ENCODE measurements at regions not wholly inside any gene's neighbourhood (a gene's known extent, or its start where the extent isn't known, plus 50 kb on each side); places are given as distances from the start of the nearest gene placed in this dataset.

GRCh38 chr6:168737014-168737413 is 296.0 kb downstream of the SMOC2 start:
- H3K27ac ChIP-seq (ENCODE audit: low read length in 2 of 2) = no peak overlapping the region
- no peak overlapping the region for H3K4me2 ChIP-seq (replicated peaks; ENCODE audit: low read depth, low read length, poor library complexity, severe bottlenecking)
- no peaks in the 10 kb centered on the region for H3K4me1 ChIP-seq (ENCODE audit: control insufficient read depth in 2 of 2, insufficient read depth in 2 of 2, low read length in 2 of 2)
- intact Hi-C loops (cut with micrococcal nuclease) = no loop called here
- CTCF ChIA-PET = no interaction called here
- H3K9me3 Mint-ChIP-seq (ENCODE audit: insufficient read depth) = peaks cover 3% of the 10 kb centered on the region
- H3K27me3 Mint-ChIP-seq = no peaks in the 10 kb centered on the region
- DNase-seq = no peak
- H3K4me1 Mint-ChIP-seq = no peaks in the 10 kb centered on the region
- peaks cover 0 to 14% (median 6%) of the 10 kb centered on the region in 3 donors for H3K9me3 ChIP-seq (ENCODE audit: control extremely low read depth in 1 of 3, control insufficient read depth in 2 of 3, insufficient read depth in 1 of 3, low read length in 2 of 3)
- no peaks in the 10 kb centered on the region for H4K20me1 ChIP-seq (ENCODE audit: control insufficient read depth, insufficient read depth, low read length, poor library complexity, severe bottlenecking)
- H2AFZ ChIP-seq (ENCODE audit: insufficient read depth, low read depth, low read length, poor library complexity, severe bottlenecking) = no peak overlapping the region
- H3K9ac ChIP-seq (ENCODE audit: low read length) = no peak overlapping the region
- H3K4me3 Mint-ChIP-seq = no peak overlapping the region
- POLR2A ChIA-PET = no interaction called here
- H3K4me3 ChIP-seq (ENCODE audit: control extremely low read depth in 1 of 5, extremely low read depth in 1 of 5, insufficient read depth in 1 of 5, low read depth in 2 of 5, low read length in 4 of 5) = no peak overlapping the region
- no peak overlapping the region for H3K27ac Mint-ChIP-seq
- 75% methylated on average over 1 of the region's 3 CpGs for WGBS (ENCODE audit: insufficient coverage)
- no peaks in the 10 kb centered on the region for H3K36me3 ChIP-seq (replicated peaks in 1 of 2; ENCODE audit: control extremely low read depth in 1 of 2, control insufficient read depth in 1 of 2, extremely low read depth in 1 of 2, insufficient read depth in 2 of 2, low read length in 1 of 2)
- H3K79me2 ChIP-seq (ENCODE audit: control insufficient read depth, insufficient read depth, low read length) = no peaks in the 10 kb centered on the region
- TF ChIP-seq EZH2 (IDR thresholded peaks at IDR 0.05; ENCODE audit: borderline replicate concordance, insufficient read depth, low read depth, low read length, poor library complexity, severe bottlenecking) = no peak
- TF ChIP-seq CTCF (IDR thresholded peaks at IDR 0.05) = no peak
- ATAC-seq (ENCODE audit: low read depth) = no peak
- no peaks in the 10 kb centered on the region for H3K27me3 ChIP-seq (replicated peaks in 1 of 4; ENCODE audit: control extremely low read depth in 1 of 4, control insufficient read depth in 3 of 4, insufficient read depth in 4 of 4, low read length in 3 of 4)

GRCh38 chr6:168736039-168736438 is 295.1 kb downstream of the SMOC2 start:
- no peak overlapping the region for H2AFZ ChIP-seq (ENCODE audit: insufficient read depth, low read depth, low read length, poor library complexity, severe bottlenecking)
- intact Hi-C loops (cut with micrococcal nuclease) = no loop called here
- no peak overlapping the region for H3K4me2 ChIP-seq (replicated peaks; ENCODE audit: low read depth, low read length, poor library complexity, severe bottlenecking)
- no peak overlapping the region for H3K27ac Mint-ChIP-seq
- H4K20me1 ChIP-seq (ENCODE audit: control insufficient read depth, insufficient read depth, low read length, poor library complexity, severe bottlenecking) = no peaks in the 10 kb centered on the region
- ChIA-PET CTCF (no interaction called here), POLR2A (no interaction called here)
- no peak overlapping the region for H3K9ac ChIP-seq (ENCODE audit: low read length)
- H3K4me1 Mint-ChIP-seq = no peaks in the 10 kb centered on the region
- H3K4me1 ChIP-seq (ENCODE audit: control insufficient read depth in 2 of 2, insufficient read depth in 2 of 2, low read length in 2 of 2) = no peaks in the 10 kb centered on the region
- no peak overlapping the region for H3K27ac ChIP-seq (ENCODE audit: low read length in 2 of 2)
- H3K27me3 ChIP-seq (replicated peaks in 1 of 4; ENCODE audit: control extremely low read depth in 1 of 4, control insufficient read depth in 3 of 4, insufficient read depth in 4 of 4, low read length in 3 of 4) = no peaks in the 10 kb centered on the region
- DNase-seq (no peak), ATAC-seq (ENCODE audit: low read depth) (no peak)
- peaks cover 3% of the 10 kb centered on the region for H3K9me3 Mint-ChIP-seq (ENCODE audit: insufficient read depth)
- no peaks in the 10 kb centered on the region for H3K79me2 ChIP-seq (ENCODE audit: control insufficient read depth, insufficient read depth, low read length)
- H3K36me3 ChIP-seq (replicated peaks in 1 of 2; ENCODE audit: control extremely low read depth in 1 of 2, control insufficient read depth in 1 of 2, extremely low read depth in 1 of 2, insufficient read depth in 2 of 2, low read length in 1 of 2) = no peaks in the 10 kb centered on the region
- no peak overlapping the region for H3K4me3 Mint-ChIP-seq
- H3K27me3 Mint-ChIP-seq = no peaks in the 10 kb centered on the region
- no peak overlapping the region for H3K4me3 ChIP-seq (ENCODE audit: control extremely low read depth in 1 of 5, extremely low read depth in 1 of 5, insufficient read depth in 1 of 5, low read depth in 2 of 5, low read length in 4 of 5)
- TF ChIP-seq EZH2 (IDR thresholded peaks at IDR 0.05; ENCODE audit: borderline replicate concordance, insufficient read depth, low read depth, low read length, poor library complexity, severe bottlenecking) (no peak), CTCF (IDR thresholded peaks at IDR 0.05) (no peak)
- peaks cover 0 to 13% (median 6%) of the 10 kb centered on the region in 3 donors for H3K9me3 ChIP-seq (ENCODE audit: control extremely low read depth in 1 of 3, control insufficient read depth in 2 of 3, insufficient read depth in 1 of 3, low read length in 2 of 3)

Measured in B cell (primary cell).